ENCODE measurements at regions not wholly inside any gene's neighbourhood (a gene's known extent, or its start where the extent isn't known, plus 50 kb on each side); places are given as distances from the start of the nearest gene placed in this dataset.

GRCh38 chr6:4459032-4459431 lies 317.2 kb upstream of the CDYL start:
- no peak for TF ChIP-seq EZH2 (IDR thresholded peaks at IDR 0.05)
- TF ChIP-seq POLR2AphosphoS5 (IDR thresholded peaks at IDR 0.05; ENCODE audit: borderline replicate concordance, low read depth, low read length): no peak
- no peak for TF ChIP-seq FOXP2 (optimal IDR thresholded peaks at IDR 0.05; ENCODE audit: control extremely low read depth, extremely low read length, insufficient read depth)

Measured in SK-N-MC (cell line).